ENCODE measurements at regions not wholly inside any gene's neighbourhood (a gene's known extent, or its start where the extent isn't known, plus 50 kb on each side); places are given as distances from the start of the nearest gene placed in this dataset.

DNA sequence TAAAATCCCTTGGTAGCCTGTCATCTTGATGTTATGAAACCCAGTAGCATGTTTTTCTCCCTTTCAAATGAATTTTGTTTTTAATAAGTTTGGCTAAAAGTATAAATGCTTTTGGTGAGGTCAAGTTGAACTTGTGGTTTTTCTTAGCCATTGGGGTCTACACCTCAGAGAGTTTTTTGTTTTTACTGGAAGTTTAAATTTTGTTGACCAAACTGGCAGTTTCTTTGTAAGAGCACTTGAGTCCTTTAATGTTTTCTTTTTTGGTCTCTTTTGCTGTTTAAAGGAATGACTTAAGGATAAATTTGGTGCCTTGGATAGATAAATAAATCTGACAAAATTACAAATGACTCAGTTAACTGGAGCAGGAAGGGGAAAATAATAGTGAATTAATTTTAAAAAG, 577.3 kb downstream of the SATB2 start:
- TF ChIP-seq POLR2AphosphoS5 (IDR thresholded peaks at IDR 0.05; ENCODE audit: borderline replicate concordance, low read depth, low read length): no peak
- TF ChIP-seq EZH2 (IDR thresholded peaks at IDR 0.05): no peak
- no peak for TF ChIP-seq FOXP2 (optimal IDR thresholded peaks at IDR 0.05; ENCODE audit: control extremely low read depth, extremely low read length, insufficient read depth)
